Nephron (organoid): ENCODE measurements at regions not wholly inside any gene's neighbourhood (a gene's known extent, or its start where the extent isn't known, plus 50 kb on each side); places are given as distances from the start of the nearest gene placed in this dataset.

Experiments
- H3K27ac Mint-ChIP-seq, 3 experiments: 2 replicates each; pipeline ENCODE4 v1.8.0; 2020; ENCODE audit warnings: mixed read lengths in 3 of 3, mild to moderate bottlenecking in 2 of 3, moderate library complexity in 1 of 3
- H3K27me3 Mint-ChIP-seq: 2 replicates; pipeline ENCODE4 v1.8.0; 2021; ENCODE audit warnings: low read depth, mild to moderate bottlenecking, moderate library complexity, mixed read lengths
- H3K36me3 Mint-ChIP-seq: 2 replicates; pipeline ENCODE4 v1.8.0; 2020; ENCODE audit warnings: low read depth, mixed read lengths
- H3K4me1 Mint-ChIP-seq: 2 replicates; pipeline ENCODE4 v1.8.0; 2020; ENCODE audit warnings: mixed read lengths
- H3K4me3 Mint-ChIP-seq, 3 experiments: 2 replicates each; pipeline ENCODE4 v1.8.0; 2020; ENCODE audit warnings: mild to moderate bottlenecking in 3 of 3, mixed read lengths in 3 of 3, moderate library complexity in 2 of 3
- H3K9me3 Mint-ChIP-seq: 2 replicates; pipeline ENCODE4 v1.8.0; 2020; ENCODE audit warnings: mixed read lengths
- CTCF ChIP-seq, 3 experiments: fragments of 200-600 bp; sonication (generic); IDR thresholded peaks; one replicate each; pipeline ENCODE4 v1.5.0; 2021; ENCODE audit warnings: antibody characterized with exemption in 3 of 3; ENCODE audit not compliant: unreplicated experiment in 3 of 3

- Mint-ChIP-seq H3K27me3 (peaks cover 3% of the 10 kb centered on the region), H3K4me3 (no peak overlapping the region), H3K36me3 (no peaks in the 10 kb centered on the region), H3K4me1 (no peaks in the 10 kb centered on the region), H3K27ac (no peak overlapping the region), H3K9me3 (no peaks in the 10 kb centered on the region)
- TF ChIP-seq CTCF (IDR thresholded peaks at IDR 0.05; ENCODE audit: unreplicated experiment in 3 of 3): no peak
Measured at GRCh38 chr3:99013077-99013476, 111.6 kb upstream of the DCBLD2 start.

- Mint-ChIP-seq H3K27ac (peak overlapping the region in 2 of 3 experiments; percentile 20 to 33), H3K36me3 (no peaks in the 10 kb centered on the region), H3K27me3 (no peaks in the 10 kb centered on the region), H3K4me3 (no peak overlapping the region), H3K4me1 (no peaks in the 10 kb centered on the region), H3K9me3 (no peaks in the 10 kb centered on the region)
- TF ChIP-seq CTCF (IDR thresholded peaks at IDR 0.05; ENCODE audit: unreplicated experiment in 3 of 3): no peak
Measured at GRCh38 chr3:99012051-99012450, 110.6 kb upstream of the DCBLD2 start.

GRCh38 chr3:99009851-99010250 is 108.4 kb upstream of the DCBLD2 start:
- H3K4me1 Mint-ChIP-seq: no peaks in the 10 kb centered on the region
- no peaks in the 10 kb centered on the region for H3K27me3 Mint-ChIP-seq
- no peak for TF ChIP-seq CTCF (IDR thresholded peaks at IDR 0.05; ENCODE audit: unreplicated experiment in 3 of 3)
- H3K4me3 Mint-ChIP-seq: no peak overlapping the region
- H3K27ac Mint-ChIP-seq: no peak overlapping the region
- H3K9me3 Mint-ChIP-seq: peaks cover 2% of the 10 kb centered on the region
- no peaks in the 10 kb centered on the region for H3K36me3 Mint-ChIP-seq

GRCh38 chr3:99006686-99007085 is 105.2 kb upstream of the DCBLD2 start:
- Mint-ChIP-seq H3K4me3 (no peak overlapping the region), H3K27me3 (no peaks in the 10 kb centered on the region), H3K9me3 (peaks cover 2% of the 10 kb centered on the region), H3K4me1 (no peaks in the 10 kb centered on the region), H3K27ac (no peak overlapping the region), H3K36me3 (no peaks in the 10 kb centered on the region)
- TF ChIP-seq CTCF (IDR thresholded peaks at IDR 0.05; ENCODE audit: unreplicated experiment in 3 of 3): no peak

GRCh38 chr3:98999675-99000074 is 98.2 kb upstream of the DCBLD2 start:
- H3K27ac Mint-ChIP-seq: no peak overlapping the region
- H3K4me1 Mint-ChIP-seq: no peaks in the 10 kb centered on the region
- no peaks in the 10 kb centered on the region for H3K36me3 Mint-ChIP-seq
- TF ChIP-seq CTCF (IDR thresholded peaks at IDR 0.05; ENCODE audit: unreplicated experiment in 3 of 3): no peak
- no peak overlapping the region for H3K4me3 Mint-ChIP-seq
- H3K9me3 Mint-ChIP-seq: no peaks in the 10 kb centered on the region
- H3K27me3 Mint-ChIP-seq: peaks cover 9% of the 10 kb centered on the region

GRCh38 chr3:98994128-98994762 is 92.8 kb upstream of the DCBLD2 start:
- no peaks in the 10 kb centered on the region for H3K36me3 Mint-ChIP-seq
- no peaks in the 10 kb centered on the region for H3K9me3 Mint-ChIP-seq

More at GRCh38 chr3:98994128-98994762, 92.8 kb upstream of the DCBLD2 start:
- Mint-ChIP-seq H3K4me3 (no peak overlapping the region), H3K27ac (no peak overlapping the region), H3K4me1 (no peaks in the 10 kb centered on the region), H3K27me3 (peaks cover 4% of the 10 kb centered on the region)
- peak; percentile 67 to 76 (median 74) for TF ChIP-seq CTCF (IDR thresholded peaks at IDR 0.05; ENCODE audit: unreplicated experiment in 3 of 3)
